Right lobe of liver (tissue), 6 donors: ENCODE measurements at regions not wholly inside any gene's neighbourhood (a gene's known extent, or its start where the extent isn't known, plus 50 kb on each side); places are given as distances from the start of the nearest gene placed in this dataset.

ENCODE experiments used
- ATAC-seq, 4 donors: fragments of 200-7000 bp; cut with Tn5 transposase; one replicate each; pipeline ENCODE4 v1.9.1; 2020; ENCODE audit warnings: mild to moderate bottlenecking in 4 of 4, moderate library complexity in 4 of 4
- DNase-seq, 3 donors: peaks; one replicate each; pipeline ENCODE4 v3.0.0-alpha.2; 2020
- H3K27ac ChIP-seq, 3 donors: fragments of 200-600 bp; one replicate each; pipeline ENCODE4 v1.8.0; 2022
- H3K27me3 ChIP-seq, 2 donors: fragments of 200-600 bp; one replicate each; pipeline ENCODE4 v1.8.0; 2022
- H3K36me3 ChIP-seq, 4 donors: fragments of 200-600 bp; sonication (generic) in 1 of 4; one replicate each; pipeline versions ENCODE4 v1.5.1 to v1.8.0; 2017 to 2022; ENCODE audit warnings: control low read depth in 1 of 4
- H3K4me1 ChIP-seq, 4 donors: fragments of 200-600 bp; sonication (generic) in 1 of 4; one replicate each; pipeline versions ENCODE4 v1.5.1 to v1.8.0; 2017 to 2022; ENCODE audit warnings: control low read depth in 1 of 4
- H3K4me3 ChIP-seq, 3 donors: fragments of 200-600 bp; one replicate each; pipeline ENCODE4 v1.8.0; 2022
- H3K9me3 ChIP-seq, 4 donors: fragments of 200-600 bp; sonication (generic) in 1 of 4; one replicate each; pipeline versions ENCODE4 v1.5.1 to v1.8.0; 2017 to 2022; ENCODE audit warnings: control low read depth in 1 of 4
- POLR2A ChIP-seq: fragments of 450-650 bp; IDR thresholded peaks from one replicate; pipeline ENCODE4 v1.6.1; 2017; ENCODE audit warnings: antibody characterized with exemption, mild to moderate bottlenecking
- WGBS: methylation state at CpG from one replicate; pipeline ENCODE4 v1.1.6; 2018; ENCODE audit warnings: low coverage, low lambda C conversion rate; ENCODE audit not compliant: insufficient coverage; ENCODE audit errors: missing lambda C conversion rate; 5-methylcytosine and 5-hydroxymethylcytosine counted together
- intact Hi-C, 2 donors: fragments of 100-400 bp; cut with DNase I; formaldehyde crosslinking; loops; one replicate each; pipeline versions ENCODE4 v1.11.2 to v1.14.1; 2022
- TF ChIP-seq, protein P1 (sequence below), 4 donors: fragments of 200-600 bp in 3 of 4; fragments of 450-650 bp in 1 of 4; IDR thresholded peaks; one replicate each; pipeline versions ENCODE4 v1.5.1 to v1.8.0; 2016 to 2022; ENCODE audit warnings: antibody characterized with exemption in 4 of 4, mild to moderate bottlenecking in 2 of 4
- donor health status: DM: no; HTN: yes; CAD: no.
- donor health status: DM: no; HTN: no; CAD: no.
- donor health status: DM: no; HTN: no; CAD: no.
- donor health status: DM: no; HTN: yes; CAD: no.
- donor health status: DM: no; HTN: yes; CAD: no.

DNA sequence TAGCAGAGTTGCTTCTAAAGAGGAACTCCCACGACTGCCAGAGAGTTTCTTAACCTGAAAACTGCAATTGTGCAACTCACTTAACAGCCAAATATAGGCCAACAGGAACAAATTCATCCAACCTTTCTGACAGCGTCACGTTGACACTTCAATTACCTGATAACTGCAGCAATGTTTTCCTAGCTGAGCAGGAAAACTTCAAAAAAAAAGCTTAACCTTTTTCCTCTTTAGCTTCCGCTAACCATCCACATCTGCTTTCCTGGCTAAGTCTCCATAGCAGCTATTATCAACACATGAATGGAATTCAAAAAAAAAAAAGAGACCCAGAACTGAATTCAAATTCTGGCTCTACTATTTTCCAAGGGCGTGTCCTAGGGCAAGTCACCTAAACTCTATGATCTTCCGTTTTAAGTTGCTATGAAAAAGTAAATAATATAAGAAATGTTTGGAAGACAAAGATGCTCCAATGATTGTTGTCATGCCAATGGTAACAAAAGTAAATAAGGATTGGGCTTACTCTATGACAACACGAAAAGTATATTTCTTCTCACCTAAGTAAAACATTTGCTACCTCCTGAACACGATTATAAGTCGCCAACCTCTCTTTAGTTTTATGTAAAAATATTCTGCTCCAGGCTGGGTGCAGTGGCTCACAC is 524.6 kb upstream of the JARID2 start:
- Histone ChIP-seq H3K4me1 (peaks cover 0 to 19% (median 8%) of the 10 kb centered on the region in 4 donors), H3K9me3 (no peaks in the 10 kb centered on the region), H3K4me3 (no peak overlapping the region), H3K36me3 (no peaks in the 10 kb centered on the region), H3K27me3 (no peaks in the 10 kb centered on the region), H3K27ac (peak overlapping the region; percentile 0 to 41 (median 29))
- DNase-seq (peak in 1 of 3 donors; percentile 58), ATAC-seq (peak; percentile 75 to 88 (median 86))
- intact Hi-C loops = no loop called here
- 26% methylated on average over 9 of the region's 9 CpGs for WGBS
- TF ChIP-seq, protein P1, sequence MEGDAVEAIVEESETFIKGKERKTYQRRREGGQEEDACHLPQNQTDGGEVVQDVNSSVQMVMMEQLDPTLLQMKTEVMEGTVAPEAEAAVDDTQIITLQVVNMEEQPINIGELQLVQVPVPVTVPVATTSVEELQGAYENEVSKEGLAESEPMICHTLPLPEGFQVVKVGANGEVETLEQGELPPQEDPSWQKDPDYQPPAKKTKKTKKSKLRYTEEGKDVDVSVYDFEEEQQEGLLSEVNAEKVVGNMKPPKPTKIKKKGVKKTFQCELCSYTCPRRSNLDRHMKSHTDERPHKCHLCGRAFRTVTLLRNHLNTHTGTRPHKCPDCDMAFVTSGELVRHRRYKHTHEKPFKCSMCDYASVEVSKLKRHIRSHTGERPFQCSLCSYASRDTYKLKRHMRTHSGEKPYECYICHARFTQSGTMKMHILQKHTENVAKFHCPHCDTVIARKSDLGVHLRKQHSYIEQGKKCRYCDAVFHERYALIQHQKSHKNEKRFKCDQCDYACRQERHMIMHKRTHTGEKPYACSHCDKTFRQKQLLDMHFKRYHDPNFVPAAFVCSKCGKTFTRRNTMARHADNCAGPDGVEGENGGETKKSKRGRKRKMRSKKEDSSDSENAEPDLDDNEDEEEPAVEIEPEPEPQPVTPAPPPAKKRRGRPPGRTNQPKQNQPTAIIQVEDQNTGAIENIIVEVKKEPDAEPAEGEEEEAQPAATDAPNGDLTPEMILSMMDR (IDR thresholded peaks at IDR 0.05) = no peak
- no peak for TF ChIP-seq POLR2A

DNA sequence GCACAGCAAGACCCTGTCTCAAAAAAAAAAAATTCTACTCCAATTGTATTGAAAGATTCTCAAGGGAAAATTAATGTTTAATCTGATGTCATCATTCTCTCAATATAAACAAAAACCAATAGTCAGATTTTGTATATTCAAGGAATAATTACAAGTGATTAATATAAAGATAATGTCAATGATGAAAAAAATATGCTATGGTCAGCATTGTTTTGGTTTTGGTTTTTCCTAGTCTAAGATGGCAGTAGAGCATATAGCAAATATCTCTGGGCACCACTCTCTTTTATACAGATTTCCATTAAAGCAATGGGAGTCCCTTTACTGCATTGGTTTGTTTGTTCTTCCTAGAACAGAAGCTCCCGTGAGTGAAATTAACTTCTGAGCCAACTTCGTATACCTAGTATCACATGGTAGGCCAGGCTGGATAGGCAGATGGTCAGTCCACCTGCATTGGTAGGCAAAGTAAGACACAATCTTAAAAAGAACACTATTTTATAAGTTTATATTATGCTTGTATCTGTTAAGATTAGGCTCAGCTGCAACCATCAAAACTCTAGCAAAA is 523.8 kb upstream of the JARID2 start:
- DNase-seq (no peak), ATAC-seq (no peak)
- Histone ChIP-seq H3K27ac (no peak overlapping the region), H3K36me3 (no peaks in the 10 kb centered on the region), H3K4me3 (no peak overlapping the region), H3K27me3 (no peaks in the 10 kb centered on the region), H3K9me3 (no peaks in the 10 kb centered on the region), H3K4me1 (peaks cover 0 to 19% (median 8%) of the 10 kb centered on the region in 4 donors)
- intact Hi-C loops = no loop called here
- TF ChIP-seq, protein P1 (IDR thresholded peaks at IDR 0.05) = no peak
- no peak for TF ChIP-seq POLR2A
- WGBS = 41% methylated on average over 2 of the region's 2 CpGs

DNA sequence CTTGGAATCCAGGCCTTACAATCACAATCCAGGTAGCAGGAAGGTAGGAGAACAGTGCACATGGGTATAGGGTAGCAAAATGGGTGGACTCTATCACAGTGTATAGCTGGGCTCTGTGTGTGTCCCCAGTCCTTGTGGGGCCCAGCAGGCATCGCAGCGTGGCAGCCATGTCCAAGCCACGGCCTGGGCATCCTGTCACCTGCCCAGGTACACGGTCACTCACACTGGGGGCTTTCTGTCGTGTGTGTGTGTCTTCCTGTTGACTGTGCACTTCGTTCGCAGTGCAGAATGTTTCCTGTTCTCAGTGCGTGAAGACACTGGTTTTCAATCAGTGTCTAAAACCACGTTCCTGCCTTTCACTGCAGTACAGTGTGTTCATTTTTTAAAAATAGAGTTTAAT is 523.2 kb upstream of the JARID2 start:
- WGBS = 68% methylated on average over 8 of the region's 9 CpGs
- H3K27ac ChIP-seq = no peak overlapping the region
- no peaks in the 10 kb centered on the region for H3K9me3 ChIP-seq
- no peaks in the 10 kb centered on the region for H3K36me3 ChIP-seq
- H3K27me3 ChIP-seq = no peaks in the 10 kb centered on the region
- H3K4me3 ChIP-seq = no peak overlapping the region
- peak in 2 of 4 donors; percentile 6 to 16 for ATAC-seq
- intact Hi-C loops = no loop called here
- no peak for TF ChIP-seq POLR2A
- TF ChIP-seq, protein P1 (IDR thresholded peaks at IDR 0.05) = no peak
- DNase-seq = no peak
- H3K4me1 ChIP-seq = peaks cover 0 to 19% (median 8%) of the 10 kb centered on the region in 4 donors

DNA sequence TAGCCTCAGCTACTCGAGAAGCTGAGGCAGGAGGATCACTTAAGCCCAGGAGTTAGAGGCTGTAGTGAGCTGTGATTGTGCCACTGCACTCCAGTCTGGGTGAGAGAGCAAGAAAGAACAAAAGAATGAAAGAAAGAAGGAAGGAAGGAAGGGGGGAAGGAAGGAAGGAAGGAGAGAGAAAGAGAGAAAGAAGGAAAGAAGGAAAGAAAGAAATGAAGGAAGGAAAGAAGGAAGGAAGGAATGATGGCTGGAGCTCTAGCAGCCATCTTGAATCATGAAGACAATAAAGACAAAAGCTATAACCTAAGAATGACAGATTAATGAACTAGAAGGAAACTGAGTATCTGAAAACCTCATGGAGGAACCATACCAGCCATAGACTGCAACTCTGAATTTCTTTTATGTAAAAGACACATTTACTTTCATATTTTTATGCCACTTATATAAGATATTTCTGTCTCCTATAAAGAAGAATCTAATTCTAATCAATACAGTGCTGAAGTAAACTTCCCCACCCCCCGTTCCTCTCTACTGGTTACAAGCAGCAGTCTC is 522.3 kb upstream of the JARID2 start:
- H3K36me3 ChIP-seq = no peaks in the 10 kb centered on the region

More for the DNA sequence above, 522.3 kb upstream of the JARID2 start:
- Histone ChIP-seq H3K4me1 (peaks cover 0 to 19% (median 8%) of the 10 kb centered on the region in 4 donors), H3K27me3 (no peaks in the 10 kb centered on the region), H3K9me3 (no peaks in the 10 kb centered on the region), H3K4me3 (no peak overlapping the region), H3K27ac (no peak overlapping the region)
- DNase-seq (no peak), ATAC-seq (no peak)
- TF ChIP-seq, protein P1 (IDR thresholded peaks at IDR 0.05) = no peak
- 97% methylated on average over 2 of the region's 2 CpGs for WGBS
- intact Hi-C loops = no loop called here
